Pulmonary artery endothelial cell (primary cell): ENCODE measurements at regions not wholly inside any gene's neighbourhood (a gene's known extent, or its start where the extent isn't known, plus 50 kb on each side); places are given as distances from the start of the nearest gene placed in this dataset.
"Not testable (repeated sequence)": the region's sequence is repeated elsewhere in the genome, so short reads cannot be mapped to it uniquely, and the experiment has no call there.

ENCODE experiments used
- DNase-seq: peaks from one replicate; pipeline ENCODE4 v3.0.0-alpha.2; 2011; ENCODE audit warnings: low read depth, low spot score

GRCh38 chr6:4420160-4420865, 284.9 kb upstream of the ECI2 start:
- no peak for DNase-seq

DNA sequence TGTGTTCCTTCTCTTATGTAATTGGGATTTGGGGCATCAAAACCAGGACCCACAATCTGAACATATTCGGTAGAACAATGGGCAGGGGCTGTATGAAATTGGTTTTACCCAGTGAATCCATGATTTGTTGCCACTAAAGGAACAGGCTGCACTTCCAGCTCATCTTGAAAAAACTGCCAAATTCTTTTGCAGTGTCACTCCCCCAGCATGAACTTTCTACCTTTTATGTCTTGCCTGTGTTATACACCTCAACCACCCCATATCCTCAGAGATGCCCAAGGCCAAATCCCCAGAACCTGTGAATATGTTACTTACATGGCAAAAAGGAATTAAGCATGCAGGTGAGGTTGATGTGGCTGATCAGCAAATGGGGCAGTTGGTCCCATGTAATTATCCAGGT, 280.2 kb upstream of the ECI2 start:
- DNase-seq: no peak

DNA sequence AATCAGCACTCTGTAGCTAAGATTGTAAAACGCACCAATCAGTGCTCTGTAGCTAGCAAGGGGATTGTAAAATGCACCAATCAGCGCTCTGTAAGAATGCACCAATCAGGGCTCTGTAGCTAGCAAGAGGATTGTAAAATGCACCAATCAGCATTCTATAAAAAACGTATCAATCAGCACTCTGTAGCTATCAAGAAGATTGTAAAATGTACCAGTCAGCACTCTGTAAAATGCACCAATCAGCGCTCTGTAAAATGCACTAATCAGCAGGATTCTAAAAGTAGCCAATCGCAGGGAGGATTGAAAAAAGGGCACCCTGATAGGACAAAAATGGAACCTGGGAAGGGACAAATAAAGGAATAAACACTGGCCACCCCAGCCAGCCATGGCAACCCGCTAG, 278.7 kb upstream of the ECI2 start:
- DNase-seq: not testable (repeated sequence)

GRCh38 chr6:4413073-4413472, 277.7 kb upstream of the ECI2 start:
- no peak for DNase-seq

DNA sequence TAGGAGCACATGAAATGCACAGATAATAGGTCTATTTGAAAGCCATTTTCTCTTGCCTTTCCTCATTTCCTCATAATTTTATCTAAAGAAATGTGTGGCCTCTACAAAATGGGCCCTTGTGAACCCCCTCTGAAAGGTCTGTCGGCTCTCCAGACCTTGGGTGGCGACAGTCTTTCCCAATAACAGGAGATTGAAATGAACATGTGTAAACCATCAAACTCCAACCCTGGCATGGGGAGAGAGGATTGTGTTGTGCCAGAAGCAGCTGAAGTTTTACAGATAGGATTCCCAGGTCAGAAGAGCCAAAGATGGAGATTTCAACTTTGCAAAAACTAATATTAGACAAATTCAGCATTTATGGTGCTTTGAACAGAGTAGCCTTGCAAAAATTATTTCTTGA, 277.1 kb upstream of the ECI2 start:
- no peak for DNase-seq

DNA sequence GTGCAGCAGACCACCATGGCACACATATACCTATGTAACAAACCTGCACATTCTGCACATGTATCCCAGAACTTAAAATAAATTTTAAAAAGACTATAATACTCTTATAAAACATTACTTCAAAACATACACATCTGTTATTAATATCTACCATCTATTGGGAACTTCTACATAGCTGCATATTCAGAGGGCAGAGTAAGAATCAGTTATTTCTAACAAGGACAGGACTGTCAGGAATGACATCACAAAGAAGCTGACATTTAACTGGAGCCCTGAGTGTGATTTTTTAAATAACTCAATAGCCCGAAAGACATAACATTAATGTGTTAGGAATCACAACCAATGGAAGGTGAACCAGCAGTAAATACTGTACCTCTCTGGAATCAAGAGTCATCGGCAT, 276.7 kb upstream of the ECI2 start:
- DNase-seq: no peak

DNA sequence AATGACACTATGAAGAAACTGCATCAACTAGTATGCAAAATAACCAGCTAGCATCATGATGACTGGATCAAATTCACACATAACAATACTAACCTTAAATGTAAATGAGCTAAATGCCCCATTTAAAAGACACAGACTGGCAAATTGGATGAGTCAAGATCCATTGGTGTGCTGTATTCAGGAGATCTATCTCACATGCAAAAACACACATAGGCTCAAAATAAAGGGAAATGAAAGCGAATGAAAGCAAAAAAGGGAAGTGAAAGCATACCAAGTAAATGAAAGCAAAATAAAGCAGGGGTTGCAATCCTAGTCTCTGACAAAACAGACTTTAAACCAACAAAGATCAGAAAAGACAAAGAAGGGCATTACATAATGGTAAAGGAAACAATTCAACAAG, 272.3 kb upstream of the ECI2 start:
- DNase-seq: not testable (repeated sequence)

GRCh38 chr6:4405621-4406212, 270.3 kb upstream of the ECI2 start:
- no peak for DNase-seq

DNA sequence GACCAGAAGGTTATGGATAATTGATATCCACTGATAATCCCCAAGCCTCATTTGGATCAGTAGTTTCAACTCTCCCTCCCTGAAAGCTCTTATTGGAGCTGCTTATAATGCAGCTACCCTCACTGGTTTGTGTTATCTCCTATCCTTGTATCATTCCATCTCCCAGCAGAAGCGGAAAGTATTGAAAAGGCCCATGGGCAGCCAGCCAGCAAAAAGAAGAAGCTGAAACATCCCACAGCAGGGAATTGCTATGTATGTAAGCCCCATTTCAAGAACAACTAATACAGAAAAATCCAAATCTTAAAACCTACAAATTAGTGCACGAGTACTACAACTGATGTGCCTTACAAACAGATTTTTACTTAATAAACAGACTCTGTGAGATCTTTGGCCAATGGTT, 269.0 kb upstream of the ECI2 start:
- DNase-seq: no peak

- no peak for DNase-seq
Observed at GRCh38 chr6:4403828-4404227, 268.5 kb upstream of the ECI2 start.

DNA sequence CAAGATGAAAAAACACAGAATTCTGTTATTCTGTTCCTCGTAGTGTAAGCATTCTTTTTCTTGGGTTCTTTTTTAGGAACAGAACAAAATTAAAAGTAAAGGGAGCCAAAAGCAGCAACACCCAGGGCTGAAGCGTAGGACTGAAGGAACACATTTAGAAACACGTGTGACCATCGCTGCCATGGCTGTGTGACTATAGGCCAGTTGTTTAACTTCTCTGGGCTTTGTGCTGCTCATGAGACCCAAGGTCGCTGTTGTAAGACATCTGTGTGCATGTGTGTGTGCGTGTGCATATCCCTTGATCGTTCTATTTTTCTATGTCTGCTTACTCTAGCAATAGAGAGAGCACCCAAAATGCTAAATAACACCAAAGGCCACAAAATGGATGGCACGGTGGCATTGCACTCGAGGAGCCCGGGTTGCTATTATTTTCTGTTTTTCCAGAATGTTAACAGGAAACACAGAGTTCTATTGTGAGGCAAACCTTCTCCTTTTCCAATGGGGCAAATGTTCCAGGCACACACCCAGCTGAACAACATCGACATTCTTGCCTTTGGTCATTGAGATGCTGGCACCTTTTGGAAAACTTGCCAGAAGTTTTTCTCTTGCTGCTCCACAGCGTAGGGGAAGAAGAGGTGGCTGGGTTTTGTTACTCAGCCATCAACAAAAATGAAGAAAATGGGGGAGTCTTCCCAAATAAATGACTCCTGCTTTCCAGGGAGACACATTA, 267.8 kb upstream of the ECI2 start:
- no peak for DNase-seq

DNA sequence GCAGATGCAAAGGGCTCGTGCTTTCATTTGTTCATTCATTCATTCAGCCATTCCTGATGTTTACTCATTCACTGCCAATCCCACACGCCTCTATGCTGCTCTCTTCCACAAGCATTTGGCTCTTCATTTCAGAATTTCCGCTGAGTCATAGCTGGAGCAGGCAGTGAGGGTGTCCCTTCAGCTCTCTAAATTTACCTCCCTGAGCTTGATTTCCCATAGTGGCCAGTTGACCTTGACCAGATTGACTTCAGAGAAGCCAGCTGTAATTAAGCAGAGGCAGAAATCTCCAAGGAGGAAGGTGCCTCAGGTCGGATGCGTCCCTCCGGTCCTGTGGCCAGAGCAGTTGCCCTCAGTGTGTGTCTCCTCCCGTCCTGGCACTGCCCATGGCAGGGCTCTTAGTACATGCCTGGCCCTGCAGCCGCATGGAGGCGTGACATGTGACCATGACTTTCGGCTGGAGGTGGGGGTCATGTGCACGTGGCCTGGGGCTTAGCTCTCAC, 267.2 kb upstream of the ECI2 start:
- no peak for DNase-seq

DNA sequence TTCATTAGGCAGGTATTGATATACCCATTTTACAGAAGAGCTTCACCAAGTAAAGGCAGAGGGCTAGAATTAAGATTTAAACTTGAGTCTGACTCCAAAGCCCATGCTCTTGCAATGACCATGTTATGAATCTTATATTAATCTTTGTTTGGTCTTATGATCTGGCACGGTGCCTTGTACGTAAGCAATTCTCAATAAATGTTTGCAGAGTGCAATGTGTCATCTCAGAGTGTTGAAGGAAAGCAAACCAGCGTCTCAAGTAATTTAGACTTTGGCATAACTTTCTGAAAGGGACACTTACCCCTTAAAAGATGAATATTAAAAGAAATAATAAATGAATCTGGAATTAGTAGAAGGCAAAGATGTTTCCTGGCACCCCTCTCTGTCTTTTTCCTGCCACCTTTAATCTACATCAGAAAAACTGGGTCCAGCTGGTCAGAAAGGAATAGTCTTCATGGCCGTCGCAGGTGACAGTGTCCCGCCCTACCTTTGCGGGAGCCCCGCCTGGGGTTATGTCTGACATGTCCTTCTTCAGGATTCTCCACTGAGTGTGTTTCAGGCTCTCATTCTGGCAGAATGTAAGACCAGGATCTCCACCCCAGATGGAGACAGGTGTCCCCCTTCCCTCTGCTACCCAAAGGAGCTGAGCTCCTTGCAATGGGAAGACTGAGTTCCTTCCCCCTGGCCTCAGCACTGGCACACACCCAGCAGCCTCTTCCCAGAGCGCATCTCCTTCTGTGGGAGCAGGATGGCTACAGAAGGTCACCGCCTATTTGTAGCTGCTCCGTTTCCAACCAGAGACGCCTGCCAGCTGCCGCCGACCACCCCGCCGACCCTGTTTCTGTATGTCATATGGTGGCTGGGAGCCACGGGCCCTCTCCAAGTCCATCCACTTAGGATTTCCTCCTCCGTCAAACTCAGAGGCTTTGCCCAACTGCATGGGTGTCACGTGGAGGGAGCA, 266.3 kb upstream of the ECI2 start:
- DNase-seq: no peak

DNA sequence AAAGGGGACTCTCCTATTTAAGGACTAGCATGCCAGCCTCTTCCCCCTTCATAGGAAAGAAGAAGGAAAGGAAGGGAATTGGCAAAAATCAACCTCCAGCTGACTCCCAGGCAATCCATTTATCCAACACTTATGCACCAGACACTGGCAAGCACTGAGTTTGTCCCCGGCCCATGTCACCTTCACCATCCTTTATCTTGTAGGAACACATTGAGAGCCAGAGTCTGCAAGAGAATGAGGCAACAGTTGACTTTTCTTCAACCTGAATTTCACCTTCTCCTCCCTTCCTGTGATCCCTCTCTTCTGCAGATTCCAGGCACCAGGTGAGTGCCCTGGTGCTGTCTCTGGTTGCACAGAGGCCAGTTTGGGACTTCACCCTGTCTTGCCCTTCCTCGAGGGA, 264.3 kb upstream of the ECI2 start:
- DNase-seq: no peak

DNA sequence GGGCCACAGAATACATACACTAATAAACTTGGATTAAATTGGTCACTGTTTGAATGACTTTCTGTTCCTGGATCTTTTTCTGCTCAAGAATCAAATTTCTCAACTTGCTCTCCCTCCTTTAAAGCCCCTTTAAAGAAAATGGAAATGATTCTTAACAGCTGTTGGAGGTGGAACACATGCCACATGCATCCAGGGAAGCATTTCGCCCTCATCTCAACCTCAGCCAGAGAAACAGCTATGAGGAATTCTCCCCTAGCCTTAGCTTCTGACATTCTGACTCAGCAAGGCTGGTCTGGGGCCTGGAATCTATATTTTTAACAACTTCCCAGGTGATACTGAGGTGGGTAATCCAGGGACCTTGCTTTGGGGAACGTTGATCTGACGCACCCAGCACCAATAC, 263.4 kb upstream of the ECI2 start:
- DNase-seq: no peak

DNA sequence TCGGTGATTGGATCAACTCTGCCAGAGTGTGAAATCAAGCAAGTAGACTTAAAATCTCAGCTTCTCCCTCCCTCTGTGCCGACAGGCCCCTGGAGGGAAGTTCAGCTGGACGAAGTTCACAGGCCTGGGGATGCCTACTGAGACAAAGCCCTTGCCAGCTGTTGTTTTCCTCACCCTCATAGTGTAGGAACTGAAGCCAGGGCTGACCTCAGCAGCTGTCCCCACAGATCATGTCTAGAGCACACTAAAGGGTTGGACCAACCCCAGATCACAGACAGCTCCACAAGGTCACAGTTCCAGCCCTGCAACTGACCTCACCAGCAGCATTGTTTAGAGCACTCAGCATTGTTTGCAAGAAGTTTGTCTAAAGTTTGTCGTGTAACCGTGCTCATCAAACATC, 261.9 kb upstream of the ECI2 start:
- DNase-seq: no peak

- no peak for DNase-seq
Observed at GRCh38 chr6:4396044-4396443, 260.7 kb upstream of the ECI2 start.

GRCh38 chr6:4395386-4395785, 260.0 kb upstream of the ECI2 start:
- no peak for DNase-seq

GRCh38 chr6:4394786-4395185, 259.4 kb upstream of the ECI2 start:
- DNase-seq: no peak

GRCh38 chr6:4388675-4389074, 253.3 kb upstream of the ECI2 start:
- no peak for DNase-seq

DNA sequence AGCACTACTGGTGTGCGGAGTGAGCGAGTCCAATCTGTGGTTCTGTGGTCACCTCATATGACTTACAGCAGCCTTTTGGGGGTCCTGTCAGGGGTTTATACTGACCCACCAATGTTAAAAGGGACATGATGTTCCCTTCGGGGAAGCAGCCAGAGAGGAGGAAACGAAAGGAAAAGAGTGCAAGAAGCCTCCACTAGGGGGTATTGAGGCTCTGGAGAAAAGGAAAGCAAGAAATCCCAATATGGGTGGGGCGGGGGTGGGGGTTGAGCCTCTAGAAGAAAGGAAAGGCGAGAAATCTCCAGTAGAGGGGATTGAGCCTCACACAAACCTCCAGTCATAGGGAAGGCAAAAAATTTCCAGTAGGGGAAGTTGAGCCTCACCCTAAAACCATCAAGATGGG, 249.3 kb upstream of the ECI2 start:
- DNase-seq: no peak
